Panc1 (cell line): ENCODE measurements at regions not wholly inside any gene's neighbourhood (a gene's known extent, or its start where the extent isn't known, plus 50 kb on each side); places are given as distances from the start of the nearest gene placed in this dataset.

Source experiments
- CTCF ChIP-seq: fragments of 450-650 bp; IDR thresholded peaks from 2 replicates; pipeline ENCODE4 v1.5.1; 2017; ENCODE audit warnings: mild to moderate bottlenecking
- POLR2AphosphoS5 ChIP-seq: IDR thresholded peaks from 2 replicates; pipeline ENCODE4 v1.6.1; 2012; ENCODE audit warnings: mild to moderate bottlenecking, low read depth, low read length, moderate library complexity
- REST ChIP-seq, 2 experiments: IDR thresholded peaks; 2 replicates each; pipeline ENCODE4 v1.6.1; 2011 to 2012; ENCODE audit warnings: low read depth in 2 of 2, control low read depth in 1 of 2, low read length in 1 of 2, mild to moderate bottlenecking in 1 of 2, moderate library complexity in 1 of 2; ENCODE audit not compliant: insufficient read depth in 1 of 2

GRCh38 chr6:139577124-139577762 lies 202.8 kb upstream of the CITED2 start:
- no peak for TF ChIP-seq CTCF
- TF ChIP-seq POLR2AphosphoS5 = no peak
- no peak for TF ChIP-seq REST (IDR thresholded peaks at IDR 0.05; ENCODE audit: insufficient read depth in 1 of 2, low read depth in 2 of 2, low read length in 1 of 2)
